ENCODE measurements at regions not wholly inside any gene's neighbourhood (a gene's known extent, or its start where the extent isn't known, plus 50 kb on each side); places are given as distances from the start of the nearest gene placed in this dataset.

DNA sequence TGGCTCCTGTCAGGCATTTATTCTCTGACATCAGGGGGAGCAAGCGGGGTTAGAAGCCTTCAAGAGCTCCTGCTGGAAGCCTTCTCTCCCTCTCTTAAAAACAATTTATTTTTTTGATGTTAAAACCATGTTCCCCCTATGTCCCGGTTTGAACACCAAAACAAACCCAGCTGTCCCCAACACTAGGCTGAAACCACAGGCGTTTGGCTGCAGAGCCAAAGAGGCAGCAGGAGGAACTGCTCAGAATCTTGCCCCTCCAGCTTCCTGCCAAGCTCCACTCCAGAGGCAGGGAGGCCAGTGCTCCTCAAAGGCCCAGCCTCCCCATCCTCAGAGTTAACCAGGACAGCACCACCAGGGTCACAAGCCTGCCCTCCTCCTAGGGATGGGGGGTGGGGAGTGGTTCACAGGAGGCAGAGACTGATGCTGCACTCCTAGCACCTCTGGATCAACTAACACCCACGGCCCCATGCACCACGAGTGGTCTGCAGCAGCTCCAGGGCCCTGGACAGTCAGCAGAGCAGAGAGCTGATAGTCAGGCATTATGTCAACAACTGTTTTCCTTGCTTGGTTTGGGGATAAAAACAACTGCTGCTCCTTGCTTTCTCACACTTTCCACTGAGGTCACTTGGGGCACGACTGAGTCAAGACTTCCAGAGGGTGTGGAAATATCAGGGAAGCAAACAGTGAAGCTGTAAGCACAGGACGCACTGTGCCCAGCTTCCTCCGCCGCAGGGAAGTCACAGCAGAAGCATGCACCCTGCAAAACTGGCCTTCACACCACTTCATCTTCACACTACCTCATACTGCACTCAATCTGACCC lies 96.5 kb upstream of the ADRA1B start:
- DNase-seq (ENCODE audit: low spot score) = no peak

DNA sequence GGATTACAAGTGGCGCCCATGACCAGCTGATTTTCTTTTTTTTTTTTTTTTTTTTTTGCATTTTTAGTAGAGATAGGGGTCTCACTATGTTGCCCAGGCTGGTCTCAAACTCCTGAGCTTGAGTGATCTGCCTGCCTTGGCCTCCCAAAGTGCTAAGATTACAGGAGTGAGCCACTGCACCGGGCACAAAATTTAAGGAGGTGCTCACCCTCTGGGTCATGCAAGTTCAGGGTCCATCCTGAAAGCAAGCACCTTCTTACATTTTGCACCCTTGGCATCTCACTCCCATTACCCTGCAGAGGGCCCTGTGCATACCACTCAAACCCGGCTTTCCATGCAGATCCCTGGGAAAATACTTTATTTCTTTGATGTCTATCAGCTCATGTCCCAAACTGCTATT lies 95.6 kb upstream of the ADRA1B start:
- no peak for DNase-seq (ENCODE audit: low spot score)

DNA sequence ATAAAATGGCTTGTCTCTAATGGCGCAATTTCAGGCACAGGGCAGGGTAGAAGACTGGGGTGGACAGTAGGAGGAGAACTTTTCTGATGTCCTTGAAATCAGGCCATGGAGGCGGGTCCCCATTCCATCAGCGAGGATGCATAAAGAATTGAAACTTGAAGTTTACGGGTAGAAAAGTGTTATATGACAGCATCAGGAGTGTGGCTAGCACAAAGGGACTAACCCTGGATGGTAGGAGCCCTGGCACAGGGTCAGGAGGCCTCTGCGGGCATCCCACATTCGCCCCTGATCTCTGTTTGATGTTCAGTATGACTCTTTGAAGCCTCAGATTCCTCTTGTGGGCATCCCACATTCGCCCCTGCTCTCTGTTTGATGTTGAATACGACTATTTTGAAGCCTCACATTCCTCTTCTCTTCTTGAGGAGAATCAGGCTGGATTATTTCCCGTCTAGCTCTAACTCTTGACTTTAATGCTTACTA lies 94.8 kb upstream of the ADRA1B start:
- DNase-seq (ENCODE audit: low spot score) = no peak

DNA sequence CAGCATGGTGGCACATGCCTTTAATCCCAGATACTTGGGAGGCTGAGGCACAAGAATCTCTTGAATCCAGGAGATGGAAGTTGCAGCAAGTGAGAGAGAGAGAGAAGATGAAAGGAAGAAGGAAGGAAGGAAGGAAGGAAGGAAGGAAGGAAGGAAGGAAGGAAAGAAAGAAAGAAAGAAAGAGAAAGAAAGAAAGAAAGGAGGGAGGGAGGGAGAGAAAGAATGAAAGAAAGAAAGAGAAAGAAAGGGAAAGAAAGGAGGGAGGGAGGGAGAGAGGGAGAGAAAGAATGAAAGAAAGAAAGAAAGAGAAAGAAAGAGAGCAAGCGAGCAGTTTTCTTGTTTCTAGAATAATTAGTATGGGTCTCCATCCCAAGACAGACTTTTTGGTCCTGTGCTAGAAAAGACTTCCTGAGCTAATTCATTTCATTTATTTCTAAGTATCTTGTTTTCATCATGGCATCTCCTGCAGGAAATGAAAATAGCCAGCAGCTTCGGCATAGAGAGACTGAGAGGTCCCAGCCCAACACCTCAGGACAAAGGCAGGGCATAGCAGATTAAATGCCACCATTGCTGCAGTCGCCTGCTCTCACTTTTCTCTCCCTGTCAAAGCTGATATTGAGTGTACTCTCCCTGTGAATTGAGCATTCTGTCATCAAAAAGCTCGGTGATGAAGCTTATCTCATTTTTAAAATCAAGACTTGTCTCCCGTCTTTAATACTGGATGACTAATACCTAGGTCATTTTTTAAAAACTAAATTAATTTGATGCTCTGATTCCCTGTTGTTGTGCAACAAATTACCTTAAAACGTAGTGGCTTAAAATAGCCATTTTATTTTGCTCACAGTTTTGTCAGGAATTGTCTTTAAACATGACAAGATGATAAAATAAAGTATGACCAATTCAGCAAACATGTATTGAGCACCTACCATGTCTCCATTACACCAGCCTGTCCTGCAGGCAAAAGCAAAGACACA lies 91.8 kb upstream of the ADRA1B start:
- DNase-seq (ENCODE audit: low spot score) = no peak

DNA sequence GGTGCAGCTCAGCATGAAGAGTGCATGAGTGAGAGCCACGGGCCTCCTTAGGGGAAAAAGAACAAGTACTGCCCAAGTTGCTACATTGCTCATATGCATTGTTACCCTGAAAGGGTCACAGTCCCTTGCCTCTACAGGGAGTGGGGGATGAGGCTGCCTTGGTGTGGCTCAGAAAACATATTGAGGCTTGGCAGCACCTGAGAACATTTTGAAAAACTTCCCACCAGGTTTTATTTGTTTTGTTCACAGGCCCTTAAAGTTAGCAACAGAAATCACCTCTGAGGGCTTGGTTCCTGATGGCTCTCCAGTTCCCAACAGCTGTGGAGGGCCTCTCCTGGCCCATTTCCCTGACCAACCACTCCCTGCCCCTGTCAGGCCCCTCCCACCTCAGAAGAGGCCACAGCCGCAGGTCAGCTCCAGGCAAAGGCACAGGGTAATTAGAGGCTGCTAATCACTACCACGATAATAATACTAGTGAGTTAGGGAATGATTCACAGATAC lies 90.7 kb upstream of the ADRA1B start:
- no peak for DNase-seq (ENCODE audit: low spot score)

DNA sequence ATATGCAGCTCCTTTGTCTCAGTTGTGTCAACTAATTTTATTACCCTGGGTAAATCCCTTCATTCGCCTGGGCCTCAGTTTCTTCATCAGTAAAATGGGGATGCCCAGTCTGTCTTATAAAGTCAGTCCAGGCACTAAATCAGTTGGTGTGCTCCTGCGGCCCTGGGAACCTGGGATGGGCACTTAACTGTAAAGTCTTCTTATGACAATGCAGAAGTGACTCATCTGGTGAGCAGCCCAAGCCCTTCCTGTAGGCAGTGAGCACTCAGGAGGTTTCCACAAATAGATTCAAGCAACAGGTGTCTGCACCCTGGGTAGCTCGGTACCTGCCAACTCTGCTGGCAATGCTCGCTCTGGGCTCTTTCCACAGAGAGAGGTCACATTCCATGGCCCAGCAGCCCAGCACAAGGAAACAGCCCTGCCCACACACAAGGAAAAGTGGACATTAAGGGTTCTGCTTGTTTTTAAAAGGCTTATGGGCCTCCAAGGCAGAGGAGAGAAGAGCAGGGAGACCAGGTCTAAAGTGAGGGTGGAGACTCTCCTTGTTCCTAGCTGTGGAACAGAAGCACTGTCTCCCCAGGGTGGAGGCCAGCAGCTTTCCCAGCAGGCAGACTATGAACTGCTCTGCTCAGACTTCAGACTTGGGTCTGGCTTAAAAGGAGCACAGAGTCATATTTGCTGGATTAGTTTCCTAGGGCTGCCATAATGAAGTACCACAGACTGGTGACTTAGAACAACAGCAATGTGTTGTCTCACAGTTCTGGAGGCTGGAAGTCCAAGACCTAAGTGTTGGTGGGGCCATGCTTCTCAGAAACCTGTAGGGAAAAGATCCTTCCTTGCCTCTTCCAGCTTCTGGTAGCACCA lies 89.7 kb upstream of the ADRA1B start:
- no peak for DNase-seq (ENCODE audit: low spot score)

DNA sequence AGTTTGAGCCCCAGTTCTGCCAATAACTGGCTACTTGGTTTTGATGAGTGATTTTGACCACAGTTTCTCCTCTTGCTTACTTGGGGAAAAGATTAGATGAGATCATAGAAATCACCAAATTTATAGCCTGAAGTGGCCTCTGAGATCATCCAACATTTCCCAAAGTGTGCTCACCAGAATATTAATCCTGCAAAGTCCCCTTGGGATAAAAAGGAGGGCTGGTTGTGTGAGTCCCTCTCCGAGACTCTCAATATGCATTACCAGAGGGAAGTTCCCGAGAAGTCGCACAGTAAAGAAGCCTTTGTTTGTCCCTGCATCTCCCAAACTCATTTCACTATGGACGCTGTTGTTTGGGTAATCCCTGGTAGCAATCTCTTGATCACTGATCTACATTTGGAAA lies 88.4 kb upstream of the ADRA1B start:
- DNase-seq (ENCODE audit: low spot score) = no peak

DNA sequence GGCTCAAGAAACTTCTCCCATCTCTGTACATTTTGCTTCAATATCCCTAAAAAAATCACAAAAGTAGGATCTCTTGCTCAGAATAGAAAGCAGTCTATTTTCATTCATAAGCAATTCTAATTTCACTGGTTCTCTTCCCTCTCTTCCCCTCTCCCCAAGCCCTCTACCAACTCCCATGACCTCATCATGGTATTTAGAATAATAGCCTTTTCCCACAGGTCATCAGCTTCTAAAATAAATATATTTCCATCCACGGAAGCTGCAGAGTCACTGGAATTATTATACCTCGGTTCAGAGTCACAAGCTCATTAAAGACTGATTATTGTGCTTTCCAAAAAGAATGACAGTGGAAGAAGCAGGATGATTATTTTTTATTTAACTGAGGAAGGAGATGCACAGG lies 84.2 kb upstream of the ADRA1B start:
- DNase-seq (ENCODE audit: low spot score) = no peak

DNA sequence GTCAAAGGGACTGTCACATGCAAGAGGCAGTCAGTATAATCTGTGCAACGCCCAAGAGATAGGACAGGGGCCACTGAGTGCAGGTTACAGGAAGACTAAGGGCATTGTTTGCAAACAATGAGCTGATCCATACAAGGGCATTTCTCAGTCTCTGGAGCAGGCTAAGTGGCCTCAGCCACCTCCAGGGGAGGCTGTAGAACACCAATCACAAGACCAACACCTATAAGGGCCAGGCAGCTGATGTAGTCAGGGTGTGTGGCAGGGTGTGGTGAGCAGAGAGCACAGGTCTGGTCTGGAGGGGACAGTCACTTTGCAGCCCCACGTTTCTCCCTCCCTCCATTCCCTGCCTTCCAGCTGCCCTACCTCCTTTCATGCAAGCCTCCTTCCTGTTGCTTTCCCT lies 83.2 kb upstream of the ADRA1B start:
- no peak for DNase-seq (ENCODE audit: low spot score)

DNA sequence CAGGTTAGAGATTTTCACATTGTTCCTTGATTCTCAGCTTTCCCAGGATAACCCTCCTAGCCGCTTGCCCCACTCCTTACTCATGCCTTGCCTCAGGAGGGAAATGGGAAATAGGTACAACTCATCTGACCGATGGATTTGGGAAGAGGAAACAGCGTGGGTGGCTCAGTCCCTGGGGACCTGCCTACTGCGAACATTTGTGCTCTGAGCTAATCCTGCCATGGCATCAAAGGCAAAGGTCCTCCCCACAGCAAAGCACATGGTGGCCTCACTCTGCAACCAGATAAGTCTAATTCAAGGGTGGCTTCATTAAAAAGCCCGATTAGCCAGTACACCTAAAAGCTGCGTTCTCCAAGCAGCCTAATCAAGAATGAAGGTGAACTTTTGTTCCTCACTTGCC lies 82.4 kb upstream of the ADRA1B start:
- no peak for DNase-seq (ENCODE audit: low spot score)

DNA sequence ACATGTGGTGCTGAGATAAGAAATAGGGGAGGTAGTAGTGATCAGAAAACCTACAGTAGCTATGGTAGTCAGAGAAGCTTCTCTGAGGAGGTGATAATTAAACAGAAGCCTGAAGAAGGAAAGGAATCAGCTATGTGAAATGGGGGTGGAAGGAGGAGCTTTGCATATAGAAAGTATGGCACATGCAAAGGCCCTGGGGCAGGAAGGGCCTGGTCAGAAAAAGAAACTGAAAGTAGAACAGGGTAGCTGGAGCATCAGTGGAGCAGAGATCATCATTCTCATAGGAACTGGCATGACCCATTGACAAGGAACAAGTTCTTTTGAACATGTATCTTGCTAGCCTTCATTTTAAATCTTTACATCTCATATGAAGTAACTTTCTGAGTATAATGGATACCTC lies 80.7 kb upstream of the ADRA1B start:
- DNase-seq (ENCODE audit: low spot score) = no peak

DNA sequence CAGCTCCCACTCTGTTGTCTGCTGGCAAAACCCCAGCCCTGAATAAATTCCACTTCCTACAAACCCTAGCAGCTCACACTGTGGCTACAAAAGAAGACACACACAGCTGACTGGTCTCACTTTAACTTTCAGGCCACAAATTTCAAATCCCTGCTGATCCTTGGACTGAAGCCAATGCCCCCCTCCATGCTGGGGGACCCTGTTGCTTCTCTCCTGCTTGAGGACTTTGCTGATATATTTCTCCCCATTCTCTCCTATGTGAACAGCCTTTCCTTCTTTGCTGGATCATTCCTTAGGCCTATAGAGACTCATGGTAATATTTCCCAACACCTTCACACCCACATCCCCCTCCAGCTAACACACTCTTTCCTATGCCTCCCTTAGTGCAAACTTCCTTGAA lies 79.6 kb upstream of the ADRA1B start:
- DNase-seq (ENCODE audit: low spot score) = no peak

DNA sequence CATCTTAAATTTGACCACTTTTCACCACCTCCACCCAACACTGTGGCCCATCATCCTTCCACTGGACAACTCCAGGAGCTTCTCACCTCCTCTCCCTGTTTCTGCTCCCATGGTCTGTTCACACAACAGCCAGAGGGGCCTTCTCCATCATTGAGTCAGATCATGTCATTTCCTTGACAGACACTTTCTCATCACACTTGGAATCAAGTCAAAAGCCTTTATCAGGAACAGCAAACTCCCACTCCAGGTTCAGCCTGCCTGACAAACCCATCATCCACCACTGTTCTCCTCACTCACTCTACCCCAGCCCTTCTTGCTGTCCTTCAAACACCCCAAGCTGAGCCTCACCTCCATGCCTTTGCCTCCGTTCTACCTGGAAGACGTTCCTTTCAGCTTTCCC lies 78.4 kb upstream of the ADRA1B start:
- no peak for DNase-seq (ENCODE audit: low spot score)

DNA sequence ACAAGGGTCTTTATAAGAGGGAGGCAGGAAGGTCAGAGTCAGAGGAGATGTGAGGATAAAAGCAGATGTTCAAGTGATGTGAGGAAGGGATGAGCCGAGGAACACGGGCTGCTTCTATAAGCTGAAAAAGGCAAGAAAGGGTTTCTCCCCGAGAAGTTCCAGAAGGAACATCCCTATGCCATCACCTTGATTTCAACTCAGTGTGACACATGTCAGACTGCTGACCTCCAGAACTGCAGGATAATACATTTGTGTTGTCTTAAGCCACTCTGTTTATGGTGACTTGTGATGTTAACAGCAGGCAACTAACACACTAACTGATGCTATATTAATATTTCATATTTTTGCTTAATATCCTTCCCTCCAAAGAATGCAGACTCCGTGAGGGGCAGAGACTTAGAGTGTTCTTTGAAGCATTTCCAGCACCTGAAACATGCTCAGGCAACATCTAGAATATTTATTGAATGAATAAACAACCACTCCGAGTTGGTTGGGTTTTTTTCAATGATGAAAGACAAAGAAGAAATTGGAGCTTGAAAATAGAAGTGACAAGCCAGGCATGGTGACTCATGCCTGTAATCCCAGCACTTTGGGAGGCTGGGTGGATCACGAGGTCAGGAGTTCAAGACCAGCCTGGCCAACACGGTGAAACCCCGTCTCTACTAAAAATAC lies 77.6 kb upstream of the ADRA1B start:
- DNase-seq (ENCODE audit: low spot score) = no peak

DNA sequence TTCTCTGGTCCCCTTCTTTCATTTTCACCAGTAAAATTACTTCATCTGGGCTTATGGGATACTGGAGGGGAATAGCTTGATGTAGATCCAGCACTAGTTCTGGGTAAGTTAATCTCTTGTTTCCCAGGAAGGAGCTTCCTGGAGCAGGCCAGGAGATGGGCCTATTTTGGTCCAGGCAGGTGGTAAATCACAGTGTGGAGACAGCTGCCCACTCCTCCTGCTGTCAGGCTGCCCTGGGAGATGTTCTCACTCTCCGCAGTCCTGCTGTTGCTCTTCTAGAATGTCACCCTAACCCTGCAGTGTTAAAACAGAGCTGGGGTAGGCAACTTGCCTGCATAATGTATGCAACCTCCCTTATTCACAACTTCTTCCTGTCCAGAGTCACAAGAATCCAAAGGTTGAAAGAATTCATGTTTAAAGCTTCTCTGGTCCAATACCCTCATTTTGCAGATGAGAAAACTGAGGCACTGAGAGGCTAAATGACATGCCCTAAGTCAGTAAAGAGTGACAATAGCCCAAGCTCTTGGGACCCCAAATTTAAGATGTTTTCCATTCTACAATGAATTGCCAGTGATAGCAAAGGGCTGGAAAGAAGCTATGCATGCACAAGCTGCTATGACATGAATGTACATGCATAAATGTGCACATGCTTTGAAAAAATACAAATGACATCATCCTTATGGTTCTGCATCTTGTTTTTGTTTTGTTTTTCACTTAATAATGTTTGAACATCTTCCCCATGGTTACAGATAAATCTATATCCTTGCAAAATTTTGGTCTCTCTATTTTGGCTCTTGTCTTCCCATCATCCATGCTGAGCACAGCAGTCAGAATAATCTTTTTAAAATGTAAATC lies 71.8 kb upstream of the ADRA1B start:
- no peak for DNase-seq (ENCODE audit: low spot score)

DNA sequence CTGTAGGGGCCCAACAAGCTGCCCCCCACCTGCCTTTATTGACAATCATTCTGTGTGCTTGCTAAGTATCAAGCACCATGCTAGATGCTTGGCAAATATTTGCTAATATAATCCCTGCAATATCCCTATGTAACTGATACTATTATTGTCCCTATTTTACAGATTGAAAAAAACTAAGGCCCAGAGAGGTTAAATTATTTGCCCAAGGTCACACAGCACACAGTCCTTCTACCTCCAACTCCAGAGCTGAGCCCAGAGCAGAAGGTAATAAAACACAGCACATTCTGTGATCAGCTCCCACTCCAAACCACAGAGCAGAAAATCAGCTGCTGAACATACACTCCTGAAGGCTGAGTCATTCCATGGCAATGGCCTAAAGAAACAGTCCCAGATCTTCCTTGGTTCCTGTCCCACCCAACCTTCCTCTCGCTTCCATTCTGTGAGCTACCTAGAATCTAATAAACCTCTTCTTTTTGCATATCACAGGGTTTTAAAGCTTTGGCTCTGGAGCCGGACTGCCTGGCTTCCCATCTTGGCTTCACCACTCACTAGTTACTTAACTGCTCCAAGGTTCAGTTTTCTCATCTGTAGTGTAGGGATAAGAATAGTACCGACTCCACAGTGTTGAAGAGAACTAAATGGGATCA lies 66.7 kb upstream of the ADRA1B start:
- DNase-seq (ENCODE audit: low spot score) = no peak

DNA sequence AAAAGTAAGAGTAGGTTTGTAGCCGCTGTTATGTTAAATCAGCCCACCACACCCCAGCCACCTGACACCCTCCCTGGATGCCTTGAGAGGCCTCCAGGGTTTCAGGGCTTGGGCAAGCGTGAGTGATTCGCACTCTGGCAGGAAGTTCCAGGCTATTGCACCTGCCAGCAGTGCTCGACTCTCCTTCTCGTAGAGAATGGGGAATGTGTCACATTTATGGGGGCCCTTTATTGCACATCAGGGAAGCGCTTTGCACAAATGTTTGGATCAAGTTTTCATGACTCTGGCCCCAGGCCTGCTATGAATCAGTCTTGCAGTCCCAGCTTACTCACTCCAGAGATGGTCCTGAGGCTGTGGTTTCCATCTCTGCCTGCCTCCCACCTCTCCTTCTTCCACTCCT lies 66.1 kb upstream of the ADRA1B start:
- no peak for DNase-seq (ENCODE audit: low spot score)

DNA sequence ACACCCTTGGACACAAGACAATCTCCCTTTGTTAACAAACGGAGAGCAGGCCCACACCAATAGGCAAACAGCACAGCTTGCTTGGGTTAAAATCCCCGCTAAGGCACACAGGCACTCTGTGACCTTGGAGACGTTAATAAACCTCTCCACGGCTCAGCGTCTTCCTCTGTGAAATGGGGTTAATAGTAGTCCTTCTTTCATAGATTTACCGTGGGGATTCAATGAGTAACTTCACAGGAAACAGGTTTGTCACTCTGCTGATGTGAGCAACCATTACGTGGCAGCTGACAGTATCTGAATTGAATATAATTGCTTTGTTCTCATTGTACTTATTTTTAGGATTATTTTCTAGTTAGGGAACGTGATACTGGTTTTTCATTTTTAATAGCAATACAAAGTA lies 65.2 kb upstream of the ADRA1B start:
- DNase-seq (ENCODE audit: low spot score) = no peak

DNA sequence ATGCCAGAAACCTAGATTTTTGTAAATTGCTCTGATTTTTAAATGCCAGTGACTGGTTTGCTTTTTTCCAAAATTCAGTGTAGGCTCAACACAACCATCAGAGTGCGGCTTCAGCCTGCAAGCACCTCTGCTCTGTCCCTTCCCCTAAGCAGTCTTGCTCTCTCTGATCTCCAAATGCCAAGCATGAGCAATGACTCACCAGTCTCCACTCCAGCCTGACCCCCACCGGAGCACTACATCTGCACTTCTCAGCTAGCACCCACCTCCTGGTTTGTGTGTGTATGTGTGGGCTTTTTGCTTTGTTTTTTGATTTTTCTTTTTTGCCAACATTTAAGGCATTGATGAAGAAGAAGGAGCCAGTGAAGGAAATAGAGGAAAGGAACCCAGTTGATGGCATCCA lies 61.4 kb upstream of the ADRA1B start:
- no peak for DNase-seq (ENCODE audit: low spot score)

All from CD4-positive, alpha-beta T cell treated with Interleukin-6 at 100 ng/mL for 8 hours (primary cell).